Fibroblast of lung (primary cell): ENCODE measurements at regions not wholly inside any gene's neighbourhood (a gene's known extent, or its start where the extent isn't known, plus 50 kb on each side); places are given as distances from the start of the nearest gene placed in this dataset.

Source experiments
- DNase-seq, 2 donors: peaks; one replicate each; pipeline versions ENCODE4 v3.0.0 to v3.0.0-alpha.2; 2010; ENCODE audit warnings: low read depth in 2 of 2
- H2AFZ ChIP-seq: 2 replicates; pipeline ENCODE4 v1.5.1; 2012; ENCODE audit warnings: low read length, control low read depth, inconsistent platforms
- H3K27ac ChIP-seq: 2 replicates; pipeline ENCODE4 v1.5.1; 2011; ENCODE audit warnings: low read length, control low read depth; ENCODE audit not compliant: insufficient read depth
- H3K27me3 ChIP-seq: 2 replicates; pipeline ENCODE4 v1.5.1; 2011; ENCODE audit warnings: mild to moderate bottlenecking, low read length; ENCODE audit not compliant: control insufficient read depth, insufficient read depth
- H3K36me3 ChIP-seq: 2 replicates; pipeline ENCODE4 v1.5.1; 2011; ENCODE audit warnings: low read length; ENCODE audit not compliant: control insufficient read depth, insufficient read depth
- H3K4me1 ChIP-seq: 2 replicates; pipeline ENCODE4 v1.5.1; 2011; ENCODE audit warnings: low read length; ENCODE audit not compliant: control insufficient read depth, insufficient read depth; ENCODE audit errors: extremely low read depth
- H3K4me2 ChIP-seq: 2 replicates; pipeline ENCODE4 v1.5.1; 2011; ENCODE audit warnings: low read length, control low read depth; ENCODE audit not compliant: insufficient read depth; ENCODE audit errors: extremely low read depth
- H3K4me3 ChIP-seq, 4 experiments: fragments of 200-600 bp in 1 of 4; sonication (generic) in 1 of 4; replicated peaks in 1 of 4; 2 replicates each; pipeline ENCODE4 v1.5.1; 2011 to 2016; ENCODE audit warnings: low read length in 4 of 4, low read depth in 3 of 4, mild to moderate bottlenecking in 3 of 4, control low read depth in 2 of 4, inconsistent platforms in 1 of 4, mixed read lengths in 1 of 4; ENCODE audit not compliant: insufficient read depth in 1 of 4; ENCODE audit errors: control extremely low read depth in 1 of 4
- H3K79me2 ChIP-seq: 2 replicates; pipeline ENCODE4 v1.5.1; 2012; ENCODE audit warnings: mild to moderate bottlenecking, low read length, inconsistent platforms; ENCODE audit not compliant: control insufficient read depth, insufficient read depth
- H3K9ac ChIP-seq: 2 replicates; pipeline ENCODE4 v1.5.1; 2011; ENCODE audit warnings: mild to moderate bottlenecking, low read length, control low read depth; ENCODE audit not compliant: insufficient read depth
- H3K9me3 ChIP-seq: 2 replicates; pipeline ENCODE4 v1.5.1; 2012; ENCODE audit warnings: low read depth, low read length; ENCODE audit not compliant: control insufficient read depth, insufficient read depth
- H4K20me1 ChIP-seq: 2 replicates; pipeline ENCODE4 v1.5.1; 2011; ENCODE audit warnings: low read length; ENCODE audit not compliant: control insufficient read depth, insufficient read depth; ENCODE audit errors: extremely low read depth
- CTCF ChIP-seq, 2 donors: IDR thresholded peaks in 1 of 2; conservative IDR thresholded peaks in 1 of 2; 1 replicate in 1 of 2; 2 replicates in 1 of 2; pipeline ENCODE4 v1.5.1; 2011 to 2012; ENCODE audit warnings: low read length in 2 of 2, control low read depth in 1 of 2, inconsistent platforms in 1 of 2, low read depth in 1 of 2, mild to moderate bottlenecking in 1 of 2
- EZH2 ChIP-seq: IDR thresholded peaks from 2 replicates; pipeline ENCODE4 v1.5.1; 2012; ENCODE audit warnings: low read length, control low read depth, mild to moderate bottlenecking; ENCODE audit errors: missing control alignments

- no peaks in the 10 kb centered on the region for H3K9me3 ChIP-seq
- no peaks in the 10 kb centered on the region for H3K79me2 ChIP-seq
- H3K4me3 ChIP-seq: no peak overlapping the region
- no peaks in the 10 kb centered on the region for H4K20me1 ChIP-seq
- DNase-seq: no peak
- H3K27ac ChIP-seq: no peak overlapping the region
- no peak overlapping the region for H2AFZ ChIP-seq
- H3K4me1 ChIP-seq: no peaks in the 10 kb centered on the region
- no peaks in the 10 kb centered on the region for H3K36me3 ChIP-seq
- no peak overlapping the region for H3K9ac ChIP-seq
- TF ChIP-seq CTCF (conservative IDR thresholded peaks at IDR 0.05 in 1 of 2, IDR thresholded peaks at IDR 0.05 in 1 of 2; ENCODE audit: low read depth in 1 of 2, low read length in 2 of 2) (no peak), EZH2 (no peak)
- no peak overlapping the region for H3K4me2 ChIP-seq
- H3K27me3 ChIP-seq: no peaks in the 10 kb centered on the region
Observed at GRCh38 chrX:19188566-19188965, 66.3 kb upstream of the ADGRG2 start.

- no peak for DNase-seq
- no peak overlapping the region for H3K4me2 ChIP-seq
Observed at GRCh38 chrX:19190902-19191301, 68.6 kb upstream of the ADGRG2 start.

GRCh38 chrX:19193565-19193964 is 71.3 kb upstream of the ADGRG2 start:
- DNase-seq: no peak
- Histone ChIP-seq H3K9me3 (no peaks in the 10 kb centered on the region), H4K20me1 (no peaks in the 10 kb centered on the region), H3K36me3 (no peaks in the 10 kb centered on the region), H3K4me1 (no peaks in the 10 kb centered on the region), H3K4me3 (no peak overlapping the region), H3K9ac (no peak overlapping the region), H2AFZ (no peak overlapping the region), H3K27ac (no peak overlapping the region), H3K27me3 (no peaks in the 10 kb centered on the region), H3K4me2 (no peak overlapping the region), H3K79me2 (no peaks in the 10 kb centered on the region)
- TF ChIP-seq EZH2 (no peak), CTCF (conservative IDR thresholded peaks at IDR 0.05 in 1 of 2, IDR thresholded peaks at IDR 0.05 in 1 of 2; ENCODE audit: low read depth in 1 of 2, low read length in 2 of 2) (no peak)

More at GRCh38 chrX:19190902-19191301, 68.6 kb upstream of the ADGRG2 start:
- no peak for TF ChIP-seq EZH2
- TF ChIP-seq CTCF (conservative IDR thresholded peaks at IDR 0.05 in 1 of 2, IDR thresholded peaks at IDR 0.05 in 1 of 2; ENCODE audit: low read depth in 1 of 2, low read length in 2 of 2): no peak
- no peak overlapping the region for H3K4me3 ChIP-seq
- H4K20me1 ChIP-seq: no peaks in the 10 kb centered on the region
- no peak overlapping the region for H2AFZ ChIP-seq
- no peaks in the 10 kb centered on the region for H3K79me2 ChIP-seq
- H3K9me3 ChIP-seq: no peaks in the 10 kb centered on the region
- no peaks in the 10 kb centered on the region for H3K36me3 ChIP-seq
- H3K9ac ChIP-seq: no peak overlapping the region
- H3K27ac ChIP-seq: no peak overlapping the region
- no peaks in the 10 kb centered on the region for H3K27me3 ChIP-seq
- no peaks in the 10 kb centered on the region for H3K4me1 ChIP-seq
